ENCODE measurements at regions not wholly inside any gene's neighbourhood (a gene's known extent, or its start where the extent isn't known, plus 50 kb on each side); places are given as distances from the start of the nearest gene placed in this dataset.
"Not testable (repeated sequence)": the region's sequence is repeated elsewhere in the genome, so short reads cannot be mapped to it uniquely, and the experiment has no call there.

- ChIA-PET POLR2A (no interaction called here), CTCF (interaction anchor here (0.6 kb wide), 1 partner anchor 501 kb away, joined by 3 read pairs; no protein-coding TSS in a partner anchor)
- Mint-ChIP-seq H3K27ac (no peak overlapping the region), H3K9me3 (peaks cover 7% of the 10 kb centered on the region), H3K27me3 (no peaks in the 10 kb centered on the region), H3K4me3 (no peak overlapping the region), H3K36me3 (ENCODE audit: low read depth) (no peaks in the 10 kb centered on the region), H3K4me1 (no peaks in the 10 kb centered on the region)
- DNase-seq = no peak
Measured at GRCh38 chr18:30870466-30870865, 172.1 kb downstream of the DSC3 start.

DNA sequence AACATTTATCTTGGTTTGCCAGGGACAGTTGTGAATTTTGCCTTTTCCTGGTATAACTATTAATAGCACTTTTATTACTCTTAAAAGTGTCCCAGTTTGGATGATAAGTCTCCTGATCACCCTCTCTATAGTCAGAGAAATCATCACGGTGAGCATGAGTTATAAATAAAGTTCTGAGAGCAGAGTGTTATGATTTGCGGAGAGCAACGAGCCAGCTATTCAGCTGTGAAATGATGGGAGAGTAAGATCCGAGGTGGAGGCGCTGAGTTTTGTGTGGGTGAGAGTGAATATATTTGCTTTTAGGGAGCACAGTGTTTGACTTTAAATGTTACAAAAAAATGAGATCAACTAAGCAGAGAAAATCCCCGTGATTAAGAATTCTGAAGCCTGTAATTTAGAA lies 179.6 kb downstream of the DSC3 start:
- H3K9me3 Mint-ChIP-seq = peaks cover 3% of the 10 kb centered on the region
- POLR2A ChIA-PET = no interaction called here
- no peak overlapping the region for H3K4me3 Mint-ChIP-seq
- no peaks in the 10 kb centered on the region for H3K4me1 Mint-ChIP-seq
- DNase-seq = no peak
- H3K36me3 Mint-ChIP-seq (ENCODE audit: low read depth) = no peaks in the 10 kb centered on the region
- no peak overlapping the region for H3K27ac Mint-ChIP-seq
- no peaks in the 10 kb centered on the region for H3K27me3 Mint-ChIP-seq
- CTCF ChIA-PET = no interaction called here

- no peaks in the 10 kb centered on the region for H3K27me3 Mint-ChIP-seq
- no peak overlapping the region for H3K27ac Mint-ChIP-seq
Measured at GRCh38 chr18:30860741-30861140, 181.8 kb downstream of the DSC3 start.

DNA sequence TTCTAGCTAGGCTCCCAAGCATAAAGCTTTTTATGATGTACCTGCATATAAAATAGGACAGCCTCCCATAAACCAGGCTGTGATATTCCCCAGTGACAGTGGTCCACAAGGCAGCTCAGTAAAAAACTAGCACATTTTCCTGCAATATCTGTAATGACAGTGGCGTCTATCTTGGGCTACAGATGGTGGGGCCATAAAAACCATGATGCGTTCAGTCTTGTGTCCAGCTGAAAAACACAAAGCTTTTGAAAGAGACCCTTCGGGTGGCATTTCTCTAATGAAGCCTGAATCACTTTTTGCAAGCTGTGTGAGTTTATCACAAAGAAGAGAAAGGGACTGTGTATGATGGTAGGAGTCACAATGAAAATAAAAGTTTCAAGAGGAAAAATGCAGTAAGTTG lies 183.5 kb downstream of the DSC3 start:
- ChIA-PET POLR2A (no interaction called here), CTCF (no interaction called here)
- Mint-ChIP-seq H3K27me3 (no peaks in the 10 kb centered on the region), H3K36me3 (ENCODE audit: low read depth) (no peaks in the 10 kb centered on the region), H3K27ac (no peak overlapping the region), H3K4me1 (no peaks in the 10 kb centered on the region), H3K9me3 (peaks cover 3% of the 10 kb centered on the region), H3K4me3 (no peak overlapping the region)
- DNase-seq = no peak

More at GRCh38 chr18:30860741-30861140, 181.8 kb downstream of the DSC3 start:
- no peaks in the 10 kb centered on the region for H3K36me3 Mint-ChIP-seq (ENCODE audit: low read depth)
- ChIA-PET POLR2A (no interaction called here), CTCF (no interaction called here)
- H3K4me1 Mint-ChIP-seq = no peaks in the 10 kb centered on the region
- no peak for DNase-seq
- peaks cover 3% of the 10 kb centered on the region for H3K9me3 Mint-ChIP-seq
- no peak overlapping the region for H3K4me3 Mint-ChIP-seq

DNA sequence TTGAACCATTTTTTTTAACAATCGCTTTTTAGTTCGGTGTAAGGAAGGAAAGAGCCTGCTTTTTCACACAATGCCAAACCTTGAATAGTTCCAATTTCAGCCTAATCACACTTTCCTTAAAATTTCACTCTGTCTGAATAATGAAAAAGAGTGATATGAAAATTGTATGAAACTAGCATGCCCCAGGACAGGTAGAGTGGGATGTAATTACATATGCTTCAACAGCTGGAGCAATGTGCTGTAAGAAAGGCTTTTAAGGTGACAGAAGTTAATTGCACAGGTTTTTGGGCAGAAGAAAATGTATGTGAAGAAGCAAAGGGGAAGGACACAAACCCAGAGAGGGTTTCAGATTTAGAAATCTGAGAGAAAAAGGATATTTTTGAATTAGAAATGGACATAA lies 184.0 kb downstream of the DSC3 start:
- H3K4me1 Mint-ChIP-seq = no peaks in the 10 kb centered on the region
- no peaks in the 10 kb centered on the region for H3K27me3 Mint-ChIP-seq
- DNase-seq = no peak
- H3K27ac Mint-ChIP-seq = no peak overlapping the region
- POLR2A ChIA-PET = no interaction called here
- peaks cover 3% of the 10 kb centered on the region for H3K9me3 Mint-ChIP-seq
- no peaks in the 10 kb centered on the region for H3K36me3 Mint-ChIP-seq (ENCODE audit: low read depth)
- no peak overlapping the region for H3K4me3 Mint-ChIP-seq
- CTCF ChIA-PET = no interaction called here

DNA sequence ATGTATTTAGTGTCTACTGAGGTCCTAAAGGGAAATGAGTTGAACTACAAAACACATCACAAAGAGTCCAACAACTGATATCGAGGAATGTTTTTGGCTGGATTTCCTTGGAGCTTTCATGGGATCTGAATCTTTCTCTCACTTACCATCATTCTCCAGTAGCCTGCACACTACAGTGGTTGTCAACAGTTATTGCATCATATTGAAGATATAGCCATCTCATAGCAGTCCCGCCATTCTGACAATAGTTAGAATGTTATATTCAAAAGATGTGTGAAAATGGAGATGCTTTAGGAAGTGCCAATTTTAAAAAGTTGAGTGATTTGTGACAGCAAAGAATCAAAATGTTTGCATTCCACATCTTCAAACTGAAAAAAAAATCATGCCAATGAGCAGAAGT lies 186.8 kb downstream of the DSC3 start:
- no peak for DNase-seq
- ChIA-PET POLR2A (no interaction called here), CTCF (no interaction called here)
- no peaks in the 10 kb centered on the region for H3K4me1 Mint-ChIP-seq
- no peaks in the 10 kb centered on the region for H3K9me3 Mint-ChIP-seq
- no peaks in the 10 kb centered on the region for H3K27me3 Mint-ChIP-seq
- H3K36me3 Mint-ChIP-seq (ENCODE audit: low read depth) = no peaks in the 10 kb centered on the region
- no peak overlapping the region for H3K27ac Mint-ChIP-seq
- H3K4me3 Mint-ChIP-seq = no peak overlapping the region

DNA sequence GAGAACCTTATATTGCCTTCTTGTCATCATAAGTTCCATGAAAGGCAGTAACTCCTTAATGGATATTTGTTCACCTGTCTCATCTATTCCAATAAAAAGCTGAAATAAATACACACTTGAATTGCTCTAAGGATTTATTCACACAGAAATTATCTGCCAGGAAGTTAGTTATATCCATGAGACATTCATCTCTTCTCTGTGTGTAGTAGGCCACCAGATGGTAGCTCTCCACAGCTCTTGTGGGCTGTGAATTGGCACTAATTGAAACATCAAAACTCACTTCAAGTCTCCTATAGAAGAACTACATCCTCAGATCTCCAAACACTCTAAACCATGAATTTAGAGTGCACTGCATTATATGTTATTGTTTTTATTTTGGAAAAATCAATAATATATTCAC lies 189.6 kb downstream of the DSC3 start:
- CTCF ChIA-PET = no interaction called here
- Mint-ChIP-seq H3K4me1 (no peaks in the 10 kb centered on the region), H3K27me3 (no peaks in the 10 kb centered on the region)

DNA sequence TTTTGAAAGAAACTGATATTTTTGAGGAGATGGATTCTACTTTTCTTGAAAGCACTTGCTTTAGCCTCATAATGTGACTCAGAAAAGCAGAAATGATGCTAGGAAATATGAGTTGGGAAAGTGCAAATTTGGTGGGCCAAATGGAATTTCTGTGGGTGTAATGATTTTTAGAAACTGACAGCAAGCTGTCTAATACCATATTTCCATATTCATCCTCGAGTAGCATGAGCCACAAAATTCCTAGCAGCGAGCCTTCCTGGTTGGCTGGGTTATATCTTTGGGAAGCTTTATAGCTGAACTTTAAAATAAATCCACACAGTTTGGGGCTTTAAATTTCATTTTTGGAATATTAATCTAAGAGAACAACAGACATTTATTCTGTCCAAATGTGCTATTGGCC lies 190.0 kb downstream of the DSC3 start:
- ChIA-PET POLR2A (no interaction called here), CTCF (no interaction called here)
- Mint-ChIP-seq H3K27me3 (no peaks in the 10 kb centered on the region), H3K36me3 (ENCODE audit: low read depth) (no peaks in the 10 kb centered on the region), H3K9me3 (no peaks in the 10 kb centered on the region), H3K4me3 (no peak overlapping the region), H3K27ac (no peak overlapping the region), H3K4me1 (no peaks in the 10 kb centered on the region)
- no peak for DNase-seq

More for the DNA sequence above, 189.6 kb downstream of the DSC3 start:
- Mint-ChIP-seq H3K4me3 (no peak overlapping the region), H3K27ac (no peak overlapping the region), H3K9me3 (no peaks in the 10 kb centered on the region), H3K36me3 (ENCODE audit: low read depth) (no peaks in the 10 kb centered on the region)
- DNase-seq = no peak
- POLR2A ChIA-PET = no interaction called here

DNA sequence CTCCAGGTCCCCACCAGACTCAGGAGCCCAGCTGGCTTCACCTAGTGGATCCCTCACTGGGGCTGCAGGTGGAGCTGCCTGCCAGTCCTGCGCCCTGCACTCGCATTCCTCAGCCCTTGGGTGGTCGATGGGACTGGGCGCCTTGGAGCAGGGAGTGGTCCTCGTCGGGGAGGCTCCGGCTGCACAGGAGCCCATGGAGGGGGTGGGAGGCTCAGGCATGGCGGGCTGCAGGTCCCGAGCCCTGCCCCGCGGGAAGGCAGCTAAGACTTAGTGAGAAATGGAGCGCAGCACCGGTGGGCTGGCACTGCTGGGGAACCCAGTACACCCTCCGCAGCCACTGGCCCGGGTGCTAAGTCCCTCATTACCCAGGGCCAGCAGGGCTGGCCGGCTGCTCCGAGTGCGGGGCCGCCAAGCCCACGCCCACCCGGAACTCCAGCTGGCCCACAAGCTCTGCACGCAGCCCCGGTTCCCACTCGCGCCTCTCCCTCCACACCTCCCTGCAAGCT lies 203.4 kb downstream of the DSC3 start:
- H3K4me3 Mint-ChIP-seq; POLR2A ChIA-PET; CTCF ChIA-PET; H3K27me3 Mint-ChIP-seq; H3K36me3 Mint-ChIP-seq (ENCODE audit: low read depth); H3K4me1 Mint-ChIP-seq; DNase-seq; H3K27ac Mint-ChIP-seq: not testable (repeated sequence)
- peaks cover 13% of the 10 kb centered on the region for H3K9me3 Mint-ChIP-seq

DNA sequence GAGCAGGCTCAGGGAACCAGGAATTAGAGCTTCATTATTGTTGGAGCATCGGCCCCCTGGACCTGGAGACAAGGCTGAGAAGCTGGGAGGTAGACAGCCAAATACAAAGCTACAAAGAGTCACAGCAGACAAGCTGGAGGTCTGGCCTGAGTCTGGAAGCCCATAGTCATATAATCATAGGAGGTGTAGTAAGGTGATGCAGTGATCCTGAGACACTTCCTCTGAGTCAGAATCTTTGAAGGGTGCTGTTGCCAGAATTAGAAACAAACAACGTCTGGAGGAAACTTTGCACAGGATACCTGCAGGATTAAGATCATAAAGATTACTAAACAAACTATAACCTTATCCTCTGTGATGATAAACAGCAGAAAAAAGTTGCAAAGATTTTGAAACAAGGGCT lies 213.8 kb downstream of the DSC3 start:
- no peaks in the 10 kb centered on the region for H3K4me1 Mint-ChIP-seq
- H3K36me3 Mint-ChIP-seq (ENCODE audit: low read depth) = no peaks in the 10 kb centered on the region
- ChIA-PET POLR2A (no interaction called here), CTCF (no interaction called here)
- DNase-seq = no peak
- H3K9me3 Mint-ChIP-seq = peaks cover 18% of the 10 kb centered on the region
- no peak overlapping the region for H3K27ac Mint-ChIP-seq
- no peak overlapping the region for H3K4me3 Mint-ChIP-seq
- no peaks in the 10 kb centered on the region for H3K27me3 Mint-ChIP-seq

DNA sequence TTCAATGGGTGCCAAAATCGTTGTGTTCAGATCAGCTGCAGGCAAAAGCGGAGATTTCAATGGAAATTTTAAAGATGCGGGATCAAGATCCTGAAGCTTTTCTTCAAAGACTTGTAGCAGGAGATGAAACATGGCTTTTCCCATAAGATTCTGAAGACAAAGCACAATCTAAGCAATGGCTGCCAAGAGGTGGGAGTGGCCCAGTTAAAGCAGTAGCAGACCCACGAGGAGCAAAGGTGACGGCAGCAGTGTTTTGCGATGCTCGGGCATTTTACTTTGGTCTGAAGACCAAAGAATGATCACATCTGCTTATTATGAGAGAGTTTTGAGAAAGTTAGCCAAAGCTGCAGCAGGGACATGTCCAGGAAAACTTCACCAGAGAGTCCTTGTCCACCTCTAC lies 222.9 kb downstream of the DSC3 start:
- H3K4me1 Mint-ChIP-seq = no peaks in the 10 kb centered on the region
- POLR2A ChIA-PET = no interaction called here
- H3K27me3 Mint-ChIP-seq = no peaks in the 10 kb centered on the region
- no peak overlapping the region for H3K4me3 Mint-ChIP-seq
- no peaks in the 10 kb centered on the region for H3K36me3 Mint-ChIP-seq (ENCODE audit: low read depth)
- H3K9me3 Mint-ChIP-seq = peaks cover 16% of the 10 kb centered on the region
- no peak overlapping the region for H3K27ac Mint-ChIP-seq
- no peak for DNase-seq
- CTCF ChIA-PET = no interaction called here

GRCh38 chr18:30814446-30814845 lies 228.1 kb downstream of the DSC3 start:
- Mint-ChIP-seq H3K27me3 (no peaks in the 10 kb centered on the region), H3K27ac (no peak overlapping the region), H3K4me1 (no peaks in the 10 kb centered on the region), H3K36me3 (ENCODE audit: low read depth) (no peaks in the 10 kb centered on the region), H3K9me3 (peaks cover 20% of the 10 kb centered on the region), H3K4me3 (no peak overlapping the region)
- CTCF ChIA-PET = no interaction called here
- POLR2A ChIA-PET = no interaction called here
- no peak for DNase-seq

DNA sequence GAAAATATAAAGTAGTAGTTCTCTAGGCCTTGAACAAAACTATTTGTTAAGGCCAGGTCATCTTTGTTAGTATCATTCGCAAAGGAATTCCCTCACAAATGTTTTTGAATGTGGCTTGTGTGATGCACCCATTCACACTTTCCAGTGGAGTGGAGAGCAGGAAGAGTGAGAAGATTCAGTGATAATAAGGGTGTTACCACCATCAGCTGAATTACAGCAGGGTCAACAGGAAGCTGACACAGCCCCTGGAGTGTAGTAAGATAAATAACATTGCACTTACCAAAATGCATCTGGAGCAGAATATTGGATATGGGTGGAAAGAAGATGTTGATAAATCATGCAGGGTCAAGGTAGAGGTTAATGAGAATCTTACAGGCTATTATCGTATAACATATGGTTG lies 231.0 kb downstream of the DSC3 start:
- no peaks in the 10 kb centered on the region for H3K36me3 Mint-ChIP-seq (ENCODE audit: low read depth)
- H3K9me3 Mint-ChIP-seq = peaks cover 20% of the 10 kb centered on the region
- no peak overlapping the region for H3K27ac Mint-ChIP-seq
- ChIA-PET POLR2A (no interaction called here), CTCF (no interaction called here)
- no peak for DNase-seq
- no peak overlapping the region for H3K4me3 Mint-ChIP-seq
- H3K4me1 Mint-ChIP-seq = no peaks in the 10 kb centered on the region
- no peaks in the 10 kb centered on the region for H3K27me3 Mint-ChIP-seq

GRCh38 chr18:30810580-30810979 lies 232.0 kb downstream of the DSC3 start:
- no peak overlapping the region for H3K27ac Mint-ChIP-seq
- H3K27me3 Mint-ChIP-seq = no peaks in the 10 kb centered on the region
- DNase-seq = no peak
- no peaks in the 10 kb centered on the region for H3K4me1 Mint-ChIP-seq
- ChIA-PET CTCF (no interaction called here), POLR2A (no interaction called here)
- peaks cover 13% of the 10 kb centered on the region for H3K9me3 Mint-ChIP-seq
- no peaks in the 10 kb centered on the region for H3K36me3 Mint-ChIP-seq (ENCODE audit: low read depth)
- no peak overlapping the region for H3K4me3 Mint-ChIP-seq

DNA sequence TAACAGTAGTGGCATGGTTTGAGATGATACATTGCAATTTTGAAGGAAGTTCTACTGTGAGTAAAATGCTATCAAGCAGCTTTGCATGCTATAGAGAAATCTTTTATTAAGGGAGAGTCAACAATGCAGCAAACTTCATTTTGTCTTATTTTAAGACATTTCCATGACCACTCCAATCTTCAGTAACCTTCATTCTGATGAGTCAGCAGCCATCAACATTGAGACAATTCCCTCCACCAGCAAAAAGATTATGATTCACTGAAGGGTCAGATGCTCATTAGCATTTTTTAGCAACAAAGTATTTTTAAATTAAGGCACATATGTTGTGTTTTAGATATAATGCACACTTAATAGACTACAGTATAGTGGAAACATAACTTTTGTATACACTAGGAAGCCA lies 235.7 kb downstream of the DSC3 start:
- H3K27me3 Mint-ChIP-seq = no peaks in the 10 kb centered on the region
- no peak for DNase-seq
- H3K27ac Mint-ChIP-seq = no peak overlapping the region
- ChIA-PET POLR2A (no interaction called here), CTCF (no interaction called here)
- peaks cover 13% of the 10 kb centered on the region for H3K9me3 Mint-ChIP-seq
- no peaks in the 10 kb centered on the region for H3K36me3 Mint-ChIP-seq (ENCODE audit: low read depth)
- no peak overlapping the region for H3K4me3 Mint-ChIP-seq
- no peaks in the 10 kb centered on the region for H3K4me1 Mint-ChIP-seq
